HG03354 (cell line): ENCODE measurements at regions not wholly inside any gene's neighbourhood (a gene's known extent, or its start where the extent isn't known, plus 50 kb on each side); places are given as distances from the start of the nearest gene placed in this dataset.

Source experiments
- ATAC-seq: cut with Tn5 transposase; IDR thresholded peaks from one replicate; pipeline ENCODE4 v1.9.1; 2021; ENCODE audit warnings: mild to moderate bottlenecking; ENCODE audit not compliant: unreplicated experiment, poor library complexity, severe bottlenecking

- ATAC-seq = peak; percentile 86
These were observed 257.3 kb upstream of the PLEKHG7 start for GRCh38 chr12:92445253-92446082.

- ATAC-seq = peak; percentile 40
These were observed 258.0 kb upstream of the PLEKHG7 start for GRCh38 chr12:92444763-92445162.

DNA sequence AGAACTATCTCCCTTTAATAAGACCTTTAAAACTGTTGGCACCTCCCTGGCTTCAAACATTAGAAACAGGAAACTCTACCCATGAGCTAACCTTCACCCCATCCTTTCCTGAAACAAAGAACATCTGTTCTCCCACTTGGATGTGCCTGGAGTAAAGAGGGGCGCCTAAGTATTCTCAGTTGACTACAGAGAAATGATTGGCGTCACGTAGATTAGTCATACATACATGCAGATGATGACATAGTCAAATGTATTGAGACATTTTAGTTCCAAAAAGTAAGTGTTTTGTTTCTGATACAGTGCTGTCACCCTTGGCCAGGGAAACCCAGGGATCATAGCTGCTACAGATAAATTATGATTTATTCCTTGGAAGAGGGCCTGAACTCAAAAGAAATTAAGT lies 260.0 kb upstream of the PLEKHG7 start:
- no peak for ATAC-seq

DNA sequence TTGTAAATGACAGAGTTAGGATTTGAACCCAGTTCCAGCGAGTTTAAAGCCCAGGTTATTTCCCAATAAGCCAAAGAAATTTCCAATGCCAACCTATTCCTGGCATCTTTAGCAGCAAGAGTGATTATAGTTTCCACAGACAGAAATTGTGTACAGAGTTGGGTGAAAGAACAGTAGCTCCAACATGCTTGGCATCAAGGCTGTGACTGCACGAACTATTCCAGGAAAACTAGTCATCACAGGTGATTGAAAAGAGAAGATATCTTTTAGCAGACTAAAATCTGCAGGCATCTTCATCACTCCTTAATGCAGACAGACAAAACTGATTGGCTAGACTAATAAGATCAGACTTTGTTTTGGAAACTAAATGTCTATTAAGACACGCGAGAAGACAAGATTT lies 262.7 kb upstream of the PLEKHG7 start:
- no peak for ATAC-seq

DNA sequence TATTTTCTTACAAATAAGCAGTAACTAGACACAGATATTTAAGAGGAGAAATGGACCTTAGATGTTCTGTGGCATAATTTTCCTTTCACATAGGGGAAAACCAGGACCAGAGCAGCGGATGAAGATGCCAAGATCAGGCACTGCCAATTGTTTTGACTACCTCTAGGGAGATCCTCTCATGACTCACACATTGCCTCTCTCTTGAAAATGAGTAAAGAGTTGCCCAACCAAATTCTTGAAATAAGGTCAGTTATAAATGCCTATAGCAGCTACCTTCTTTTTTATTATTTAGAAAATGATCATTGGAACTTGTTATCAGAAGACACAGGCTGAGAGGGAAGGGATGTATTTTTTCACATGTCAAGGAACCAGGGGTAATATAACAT lies 263.4 kb upstream of the PLEKHG7 start:
- ATAC-seq = no peak

DNA sequence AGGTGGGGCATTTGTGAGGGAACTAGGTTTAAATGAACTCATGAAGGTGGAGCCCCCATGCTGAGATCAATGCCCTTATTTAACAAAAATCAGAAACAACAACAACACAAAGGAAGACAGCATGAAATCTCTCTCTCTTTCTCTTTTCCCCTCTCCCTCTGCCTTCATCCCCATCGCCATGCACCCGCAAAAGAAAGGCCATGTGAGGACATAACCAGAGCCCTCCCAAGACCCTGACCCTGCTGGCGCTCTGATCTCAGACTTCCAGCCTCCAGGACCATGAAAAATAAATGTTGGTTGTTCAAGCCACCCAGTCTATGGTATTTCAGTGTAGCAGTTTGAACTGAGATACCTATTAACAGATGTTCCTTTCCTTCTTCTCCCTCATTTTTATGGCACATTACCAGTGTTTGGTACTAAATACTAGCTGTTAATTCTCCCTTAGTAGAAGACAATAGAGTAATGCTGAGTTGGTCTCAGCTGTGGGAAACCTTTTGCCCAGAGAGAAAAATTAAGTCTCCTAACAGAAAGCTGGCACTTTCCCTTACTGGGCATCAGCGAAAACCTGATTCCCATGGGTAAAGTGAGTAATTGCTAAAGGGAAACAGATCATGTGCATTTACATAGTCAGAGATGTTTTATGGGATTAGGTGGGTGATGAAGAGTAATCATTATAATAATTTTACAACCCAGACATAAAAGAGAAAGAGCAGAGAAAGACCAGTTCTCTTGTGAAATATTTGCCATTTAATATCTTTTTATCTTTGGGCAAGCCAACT lies 264.0 kb upstream of the PLEKHG7 start:
- ATAC-seq = no peak

DNA sequence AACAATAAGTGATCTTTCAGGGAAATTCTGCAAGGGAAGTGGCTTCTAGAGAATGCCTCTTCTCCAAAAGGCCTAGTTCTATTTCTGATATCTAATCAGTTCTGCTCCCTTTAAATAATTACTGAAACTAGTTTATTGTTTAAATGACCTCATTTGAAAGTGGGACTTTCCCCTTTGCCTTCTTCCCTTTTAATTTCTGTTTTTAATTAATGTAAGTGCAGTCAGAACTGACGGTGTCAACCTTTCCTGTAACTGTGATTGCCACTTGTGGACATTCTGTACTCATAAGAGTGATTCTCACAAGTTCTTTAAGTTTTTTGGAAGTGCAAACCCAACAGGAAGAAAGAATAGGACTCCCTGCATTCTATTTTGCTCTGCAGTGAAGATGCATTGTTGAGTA lies 265.3 kb upstream of the PLEKHG7 start:
- no peak for ATAC-seq

DNA sequence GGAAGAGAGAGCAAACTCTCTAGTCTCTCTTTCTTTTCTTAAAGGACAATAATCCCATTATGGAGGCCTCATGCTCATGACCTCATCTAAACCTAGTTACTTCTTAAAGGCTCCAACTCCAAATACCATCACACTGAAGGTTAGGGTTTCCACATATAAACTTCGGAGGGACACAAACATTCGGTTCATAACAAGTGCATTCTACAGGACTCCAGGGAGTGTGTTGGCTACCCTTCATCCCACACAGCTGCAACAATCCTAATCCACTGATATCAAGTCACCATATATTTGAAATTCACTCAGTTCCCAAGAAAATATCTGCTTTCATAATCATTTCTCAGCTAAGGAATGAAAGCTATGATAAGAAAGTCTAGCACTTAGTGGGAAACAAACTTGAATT lies 265.9 kb upstream of the PLEKHG7 start:
- no peak for ATAC-seq

GRCh38 chr12:92434607-92435025 lies 268.2 kb upstream of the PLEKHG7 start:
- peak; percentile 34 for ATAC-seq

DNA sequence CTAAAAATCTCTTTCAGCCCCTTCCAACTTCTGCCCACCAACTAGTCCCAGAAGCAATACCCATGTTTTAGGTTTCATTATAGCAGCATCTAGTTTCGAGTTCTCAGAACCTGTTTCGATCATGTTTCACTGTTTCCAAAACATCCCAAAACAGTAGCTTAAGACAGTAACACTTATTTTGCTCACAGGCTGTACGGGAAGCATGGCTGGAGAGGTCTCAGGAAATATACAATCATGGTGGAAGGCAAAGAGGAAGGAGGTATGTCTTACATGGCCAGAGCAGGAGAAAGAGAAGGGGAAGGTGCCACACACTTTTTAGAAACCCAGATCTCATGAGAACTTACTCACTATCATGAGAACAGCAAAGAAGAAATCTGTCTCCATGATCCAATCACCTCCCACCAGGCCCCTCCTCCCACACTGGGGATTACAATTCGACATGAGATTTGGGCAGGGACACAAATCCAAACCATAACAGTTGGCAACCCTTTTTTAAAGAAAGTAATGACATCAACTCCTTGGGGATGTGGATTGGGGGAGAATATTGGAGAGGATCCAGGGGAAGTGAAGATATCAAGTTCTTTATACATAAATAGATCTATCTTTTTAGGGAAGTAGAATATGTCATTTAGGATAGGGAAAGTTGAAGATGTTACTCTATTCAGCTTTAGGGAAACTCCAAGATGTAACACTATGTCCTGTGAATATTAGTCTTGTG lies 269.9 kb upstream of the PLEKHG7 start:
- ATAC-seq = peak; percentile 82

DNA sequence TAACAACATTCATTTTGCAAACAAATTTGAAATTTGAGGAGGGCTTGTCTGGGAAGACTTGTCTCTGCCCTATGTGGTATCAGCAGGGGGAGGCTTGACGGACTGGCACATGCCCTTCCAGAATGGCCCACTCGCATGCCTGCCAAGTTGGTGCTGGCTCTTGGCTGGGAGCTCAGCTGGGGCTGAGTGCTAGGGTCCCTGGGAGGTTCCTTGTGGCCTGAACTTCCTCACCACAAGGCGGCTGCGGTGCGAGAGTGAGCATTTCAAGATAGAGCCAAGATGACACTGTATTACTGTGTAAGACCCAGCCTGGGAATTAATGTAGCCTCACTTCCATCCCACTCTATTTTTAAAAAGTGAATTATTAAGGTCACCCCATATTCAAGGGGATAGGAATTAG lies 271.6 kb upstream of the PLEKHG7 start:
- ATAC-seq = peak; percentile 59

GRCh38 chr12:92426332-92426731 lies 276.5 kb upstream of the PLEKHG7 start:
- ATAC-seq = no peak

GRCh38 chr12:92425165-92425564 lies 277.6 kb upstream of the PLEKHG7 start:
- ATAC-seq = no peak

- no peak for ATAC-seq
These were observed 278.5 kb upstream of the PLEKHG7 start for GRCh38 chr12:92424338-92424737.

DNA sequence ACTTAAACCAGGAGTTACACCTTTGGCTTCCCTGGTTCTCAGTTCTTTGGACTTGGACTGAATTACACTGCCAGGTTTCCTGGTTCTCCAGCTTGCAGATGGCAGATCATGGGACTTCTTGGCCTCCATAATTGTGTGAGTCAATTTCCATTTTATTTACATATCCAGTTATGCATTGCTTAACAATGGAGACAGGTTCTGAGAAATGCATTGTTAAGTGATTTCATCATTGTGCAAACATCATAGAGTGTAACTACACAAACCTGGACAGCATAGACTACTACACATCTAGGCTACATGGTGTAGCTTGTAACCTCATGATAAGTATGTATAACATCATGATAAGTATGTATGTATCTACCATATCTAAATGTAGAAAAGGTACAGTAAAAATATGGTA lies 276.1 kb upstream of the BTG1 start:
- no peak for ATAC-seq

- ATAC-seq = no peak
These were observed 275.4 kb upstream of the BTG1 start for GRCh38 chr12:92421042-92421441.

DNA sequence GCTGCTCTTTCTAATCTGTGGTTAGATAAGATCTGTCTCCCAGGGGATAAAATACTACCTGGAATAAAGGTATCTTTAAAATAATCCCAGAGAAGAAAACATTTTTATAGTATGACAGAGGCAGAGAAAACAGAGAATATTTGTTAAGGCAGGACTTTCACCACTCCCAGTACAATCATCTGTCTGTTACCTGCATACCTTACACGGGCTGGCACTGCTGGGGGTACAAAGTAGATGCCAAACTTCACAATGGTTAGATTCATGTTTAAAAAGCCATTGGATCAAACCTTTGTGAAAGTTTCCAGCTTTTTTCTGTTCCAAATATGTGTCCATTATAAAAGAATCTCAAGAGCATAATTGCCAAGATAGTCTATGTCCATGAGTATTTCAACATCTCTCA lies 273.6 kb upstream of the BTG1 start:
- ATAC-seq = no peak

GRCh38 chr12:92418381-92418780 lies 272.7 kb upstream of the BTG1 start:
- no peak for ATAC-seq

DNA sequence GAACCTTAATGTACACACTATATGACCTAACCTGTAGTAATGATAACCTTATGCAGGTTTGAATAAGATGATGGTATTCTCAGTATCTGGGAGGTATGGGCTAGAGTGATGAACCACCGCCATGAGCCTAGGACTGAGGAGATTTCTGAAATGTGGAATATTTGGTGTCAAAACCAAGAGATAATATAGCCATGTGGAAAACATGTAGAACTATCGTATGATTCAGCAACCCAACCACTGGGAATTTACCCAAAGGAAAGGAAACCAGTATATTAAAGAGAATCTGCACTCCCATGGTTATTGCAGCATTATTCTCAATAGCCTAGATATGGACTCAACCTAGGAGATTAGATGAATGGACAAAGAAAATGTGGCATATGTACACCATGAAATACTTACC lies 271.7 kb upstream of the BTG1 start:
- no peak for ATAC-seq

DNA sequence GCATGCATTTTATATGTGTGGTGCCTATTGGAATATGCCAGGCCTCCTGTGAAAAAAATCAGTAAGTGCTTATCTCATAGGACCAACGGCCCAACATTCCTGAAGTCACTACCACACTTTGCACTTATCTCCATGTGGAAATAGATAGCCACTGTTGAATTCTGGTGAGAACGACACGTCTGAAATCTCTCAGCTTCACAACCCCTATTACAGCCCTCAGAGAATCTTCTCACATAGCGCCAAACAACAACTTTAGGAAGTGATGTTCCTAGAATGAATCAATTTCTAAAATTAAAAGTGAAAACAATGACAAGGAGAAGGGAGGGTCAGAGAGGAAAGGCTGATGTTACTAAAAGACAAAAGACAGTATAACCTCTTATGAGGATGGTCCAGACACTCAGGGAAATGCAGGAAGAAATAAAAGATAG lies 270.8 kb upstream of the BTG1 start:
- ATAC-seq = no peak
